GM12873 (cell line): ENCODE measurements at regions not wholly inside any gene's neighbourhood (a gene's known extent, or its start where the extent isn't known, plus 50 kb on each side); places are given as distances from the start of the nearest gene placed in this dataset.

ENCODE experiments used
- TF ChIP-seq, protein P1 (sequence below): IDR thresholded peaks from 2 replicates; pipeline ENCODE4 v1.5.1; 2012; ENCODE audit warnings: low read depth, mild to moderate bottlenecking, moderate library complexity, low read length, control low read depth; ENCODE audit not compliant: insufficient read depth; ENCODE audit errors: missing control alignments

DNA sequence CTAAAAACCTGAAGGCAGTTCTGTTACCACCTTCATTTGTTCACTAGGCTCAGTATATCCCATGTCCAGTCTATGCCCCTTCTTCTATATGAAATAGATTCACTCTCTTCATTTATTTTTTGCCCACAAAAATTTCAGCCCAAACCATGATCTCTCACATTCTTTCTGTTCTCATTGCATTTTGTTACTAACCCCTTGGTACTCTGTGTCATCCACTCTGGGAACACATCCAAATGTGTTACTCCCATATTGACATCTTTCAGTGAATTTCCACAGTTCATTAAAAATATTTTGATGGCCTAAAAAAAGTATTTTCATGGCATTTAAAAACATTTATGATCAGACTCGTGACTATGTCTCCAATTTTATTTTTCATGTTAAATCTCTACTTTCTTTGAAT is 378.9 kb downstream of the SLITRK1 start:
- TF ChIP-seq, protein P1, sequence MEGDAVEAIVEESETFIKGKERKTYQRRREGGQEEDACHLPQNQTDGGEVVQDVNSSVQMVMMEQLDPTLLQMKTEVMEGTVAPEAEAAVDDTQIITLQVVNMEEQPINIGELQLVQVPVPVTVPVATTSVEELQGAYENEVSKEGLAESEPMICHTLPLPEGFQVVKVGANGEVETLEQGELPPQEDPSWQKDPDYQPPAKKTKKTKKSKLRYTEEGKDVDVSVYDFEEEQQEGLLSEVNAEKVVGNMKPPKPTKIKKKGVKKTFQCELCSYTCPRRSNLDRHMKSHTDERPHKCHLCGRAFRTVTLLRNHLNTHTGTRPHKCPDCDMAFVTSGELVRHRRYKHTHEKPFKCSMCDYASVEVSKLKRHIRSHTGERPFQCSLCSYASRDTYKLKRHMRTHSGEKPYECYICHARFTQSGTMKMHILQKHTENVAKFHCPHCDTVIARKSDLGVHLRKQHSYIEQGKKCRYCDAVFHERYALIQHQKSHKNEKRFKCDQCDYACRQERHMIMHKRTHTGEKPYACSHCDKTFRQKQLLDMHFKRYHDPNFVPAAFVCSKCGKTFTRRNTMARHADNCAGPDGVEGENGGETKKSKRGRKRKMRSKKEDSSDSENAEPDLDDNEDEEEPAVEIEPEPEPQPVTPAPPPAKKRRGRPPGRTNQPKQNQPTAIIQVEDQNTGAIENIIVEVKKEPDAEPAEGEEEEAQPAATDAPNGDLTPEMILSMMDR: no peak

DNA sequence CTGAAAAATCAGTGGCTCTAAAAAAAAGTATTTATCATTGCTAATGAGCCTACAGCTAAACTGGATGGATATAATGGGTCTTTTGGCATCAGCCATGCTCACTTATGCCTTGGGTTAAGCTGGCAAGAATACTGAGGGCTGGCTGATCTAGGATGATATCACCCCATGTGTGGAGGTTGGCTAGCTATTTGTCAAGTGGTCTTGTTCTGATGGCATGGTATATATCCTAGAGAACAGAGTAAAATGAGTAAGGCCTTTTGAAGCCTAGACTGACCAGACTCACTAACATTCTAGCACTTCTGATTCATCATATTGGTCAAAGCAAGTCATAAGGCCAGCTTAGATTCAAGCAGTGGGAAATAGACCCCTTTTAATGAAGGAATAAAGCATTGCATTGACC is 383.0 kb downstream of the SLITRK1 start:
- TF ChIP-seq, protein P1: no peak

DNA sequence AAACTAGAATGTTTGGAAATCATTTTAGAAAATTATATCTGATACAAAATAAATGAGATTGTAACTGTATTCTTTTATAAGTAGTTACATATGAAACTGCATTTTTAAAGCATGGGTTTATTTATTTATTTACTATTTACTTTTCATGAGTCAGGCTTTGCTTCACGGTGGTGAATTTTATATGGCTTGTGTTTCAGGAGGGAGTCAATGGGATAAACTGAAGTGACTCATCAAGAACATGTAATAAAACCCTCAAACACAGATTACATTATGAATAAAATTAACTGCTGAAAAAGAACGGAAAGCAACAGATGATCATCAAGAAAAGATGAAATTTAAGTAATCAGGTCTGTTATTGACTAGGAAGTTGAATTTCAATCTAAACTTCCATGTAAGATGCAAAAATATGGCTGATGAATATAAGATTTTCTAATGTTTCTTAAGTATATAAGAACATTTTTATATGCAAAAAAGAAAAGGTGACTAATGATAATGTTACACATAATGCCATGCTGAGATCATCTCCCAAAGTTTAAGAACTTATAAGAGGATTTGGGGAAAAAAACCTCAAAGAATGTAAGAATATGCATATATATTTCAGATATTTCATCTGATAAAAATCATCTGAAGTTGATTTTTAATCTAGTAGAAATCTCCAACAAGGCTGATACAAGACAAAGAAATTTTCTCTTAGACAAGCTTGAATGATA is 383.6 kb downstream of the SLITRK1 start:
- TF ChIP-seq, protein P1: no peak

DNA sequence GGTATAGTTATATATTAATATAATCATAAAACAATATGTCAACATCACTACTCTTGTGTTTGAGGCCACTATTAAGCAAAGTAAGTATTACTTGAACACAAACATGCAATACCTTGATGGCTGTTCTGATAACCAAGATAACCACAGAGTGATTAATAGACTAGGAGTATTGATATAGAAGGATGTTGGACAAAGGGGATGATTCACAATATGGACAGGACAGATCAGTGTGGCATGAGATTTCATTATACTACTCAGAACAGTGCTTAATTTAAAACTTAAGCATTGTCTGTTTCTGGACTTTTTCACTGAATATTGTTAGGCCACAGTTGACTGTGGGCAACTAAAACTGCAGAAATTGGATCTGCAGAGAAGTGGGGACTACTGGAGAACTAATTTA is 384.2 kb downstream of the SLITRK1 start:
- TF ChIP-seq, protein P1: no peak

DNA sequence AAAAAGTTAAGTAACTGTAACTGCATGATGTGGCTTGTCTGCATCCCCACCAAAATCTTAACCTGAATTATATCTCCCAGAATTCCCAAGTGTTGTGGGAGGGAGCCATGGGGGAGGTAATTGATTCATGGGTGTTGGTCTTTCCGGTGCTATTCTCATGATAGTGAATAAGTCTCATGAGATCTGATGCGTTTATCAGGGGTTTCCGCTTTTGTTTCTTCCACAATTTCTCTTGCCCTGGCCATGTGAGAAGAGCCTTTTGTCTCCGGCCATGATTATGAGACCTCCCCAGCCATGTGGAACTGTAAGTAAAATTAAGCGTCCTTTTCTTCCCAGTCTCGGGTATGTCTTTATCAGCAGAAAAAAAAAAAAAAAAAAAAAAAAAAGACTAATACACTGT is 385.8 kb downstream of the SLITRK1 start:
- TF ChIP-seq, protein P1: no peak

DNA sequence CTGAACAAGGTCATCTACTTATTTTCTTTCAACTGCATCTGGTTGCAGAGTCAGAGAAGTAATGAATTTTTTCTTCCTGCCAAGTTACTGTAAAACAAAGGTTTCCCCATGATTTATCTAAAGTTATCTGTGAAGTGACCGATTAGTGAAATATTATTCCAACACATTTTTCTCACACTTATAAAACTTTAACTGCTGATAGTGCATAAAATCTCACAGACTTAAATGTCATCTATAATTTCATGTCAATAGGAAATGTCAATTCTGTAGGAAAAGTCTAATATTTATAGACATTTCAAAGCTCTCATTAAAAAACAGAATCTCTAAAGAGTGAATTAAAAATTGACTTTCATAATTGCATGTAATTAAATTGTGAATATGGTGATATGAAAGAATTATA is 397.2 kb downstream of the SLITRK1 start:
- TF ChIP-seq, protein P1: no peak

DNA sequence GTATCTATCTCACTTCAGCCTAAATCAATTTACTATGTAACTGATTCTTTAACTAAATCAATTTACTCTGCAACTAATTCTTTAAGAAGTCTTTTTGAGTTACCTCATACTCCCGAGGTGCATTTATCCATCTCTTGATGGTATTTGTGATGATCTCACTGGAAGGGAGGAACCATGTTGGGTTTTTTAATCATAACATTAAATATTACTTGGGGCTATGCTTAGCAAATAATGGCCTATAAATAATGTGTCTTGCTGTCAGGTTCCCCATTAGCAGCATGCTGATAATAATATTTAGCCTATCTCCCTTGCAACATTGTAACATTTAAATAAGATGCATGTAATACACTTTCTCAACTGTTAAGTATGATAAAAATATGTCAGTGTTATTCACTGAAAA is 411.3 kb downstream of the SLITRK1 start:
- TF ChIP-seq, protein P1: no peak
